Fibroblast of mammary gland (primary cell): ENCODE measurements at regions not wholly inside any gene's neighbourhood (a gene's known extent, or its start where the extent isn't known, plus 50 kb on each side); places are given as distances from the start of the nearest gene placed in this dataset.

Experiments
- DNase-seq: peaks from one replicate; pipeline ENCODE4 v3.0.0-alpha.2; 2010; ENCODE audit warnings: low read depth
- H3K4me3 ChIP-seq: 2 replicates; pipeline ENCODE4 v1.5.1; 2011; ENCODE audit warnings: low read depth, mild to moderate bottlenecking, low read length, moderate library complexity; ENCODE audit not compliant: control insufficient read depth
- CTCF ChIP-seq: conservative IDR thresholded peaks from 2 replicates; pipeline ENCODE4 v1.5.1; 2011; ENCODE audit warnings: low read depth, low read length, inconsistent platforms; ENCODE audit not compliant: control insufficient read depth, insufficient read depth

DNA sequence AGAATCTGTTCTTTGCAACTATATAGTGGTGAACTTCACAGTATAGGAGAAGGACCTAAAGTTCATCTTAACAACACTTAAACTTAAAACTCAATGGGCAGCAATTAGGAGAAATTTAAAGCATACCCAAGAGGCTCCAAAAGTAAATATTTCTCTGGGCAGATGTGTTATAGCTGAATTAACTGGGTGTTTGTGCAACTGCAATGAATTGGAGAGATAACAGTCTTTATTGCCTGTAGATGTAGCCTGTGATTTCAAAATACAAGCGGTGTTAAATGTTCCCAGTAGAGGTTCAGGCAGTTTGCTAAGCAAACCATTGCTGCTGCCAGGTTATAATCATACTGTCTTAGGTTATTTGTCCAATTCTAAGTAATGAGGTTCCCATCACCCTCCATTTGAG lies 294.1 kb upstream of the MTNR1B start:
- TF ChIP-seq CTCF, result no peak
- no peak overlapping the region for H3K4me3 ChIP-seq
- no peak for DNase-seq

- H3K4me3 ChIP-seq, result no peak overlapping the region
- no peak for DNase-seq
- no peak for TF ChIP-seq CTCF
Observed at GRCh38 chr11:92675810-92676209, 293.6 kb upstream of the MTNR1B start.

- no peak for DNase-seq
- H3K4me3 ChIP-seq, result no peak overlapping the region
- TF ChIP-seq CTCF, result no peak
Observed at GRCh38 chr11:92678008-92678611, 291.3 kb upstream of the MTNR1B start.

- no peak for TF ChIP-seq CTCF
- no peak for DNase-seq
- no peak overlapping the region for H3K4me3 ChIP-seq
Observed at GRCh38 chr11:92681586-92681985, 287.9 kb upstream of the MTNR1B start.

- no peak overlapping the region for H3K4me3 ChIP-seq
- TF ChIP-seq CTCF, result no peak
- no peak for DNase-seq
Observed at GRCh38 chr11:92682136-92682535, 287.3 kb upstream of the MTNR1B start.

- H3K4me3 ChIP-seq, result no peak overlapping the region
- DNase-seq, result no peak
- no peak for TF ChIP-seq CTCF
Observed at GRCh38 chr11:92682952-92683351, 286.5 kb upstream of the MTNR1B start.

GRCh38 chr11:92685049-92685448 lies 284.4 kb upstream of the MTNR1B start:
- H3K4me3 ChIP-seq, result no peak overlapping the region
- TF ChIP-seq CTCF, result no peak
- DNase-seq, result no peak
